A549 (cell line): ENCODE measurements at regions not wholly inside any gene's neighbourhood (a gene's known extent, or its start where the extent isn't known, plus 50 kb on each side); places are given as distances from the start of the nearest gene placed in this dataset.

Source experiments
- HDAC2 ChIP-seq: fragments of 200-600 bp; sonication (generic); IDR thresholded peaks from 2 replicates; pipeline ENCODE4 v1.6.1; 2016
- HOXB13 ChIP-seq: fragments of 250-450 bp; sonication (Bioruptor Pico); IDR thresholded peaks from 2 replicates; pipeline ENCODE4 v1.5.0; 2020; ENCODE audit warnings: low read depth, mild to moderate bottlenecking, moderate library complexity
- JUN ChIP-seq, 2 experiments: fragments of >200 bp; sonication (Bioruptor Twin); formaldehyde crosslinking; IDR thresholded peaks; 2 replicates in 1 of 2; 3 replicates in 1 of 2; pipeline ENCODE4 v1.6.1; 2016 to 2017
- MAFK ChIP-seq: fragments of 450-650 bp; IDR thresholded peaks from 2 replicates; pipeline ENCODE4 v1.6.1; 2014; ENCODE audit not compliant: partially characterized antibody
- MYC ChIP-seq: IDR thresholded peaks from 2 replicates; pipeline ENCODE4 v1.6.1; 2012; ENCODE audit warnings: mild to moderate bottlenecking, inconsistent platforms, low read length, improper control_type of control experiment, borderline replicate concordance
- POLR2A ChIP-seq: IDR thresholded peaks from 2 replicates; pipeline ENCODE4 v1.6.1; 2012; ENCODE audit warnings: mild to moderate bottlenecking, low read length
- RAD21 ChIP-seq, 2 experiments: fragments of >200 bp in 1 of 2; sonication (Bioruptor Twin) in 1 of 2; formaldehyde crosslinking in 1 of 2; IDR thresholded peaks in 1 of 2; conservative IDR thresholded peaks in 1 of 2; 2 replicates in 1 of 2; 3 replicates in 1 of 2; pipeline ENCODE4 v1.6.1; 2012 to 2018; ENCODE audit warnings: inconsistent platforms in 1 of 2
- RFX5 ChIP-seq: fragments of 450-650 bp; IDR thresholded peaks from 2 replicates; pipeline ENCODE4 v1.7.1; 2014; ENCODE audit warnings: antibody characterized with exemption, mild to moderate bottlenecking, moderate library complexity
- TF ChIP-seq, protein P1 (sequence below): fragments of >200 bp; sonication (Bioruptor Twin); formaldehyde crosslinking; IDR thresholded peaks from 3 replicates; pipeline ENCODE4 v1.5.1; 2016

DNA sequence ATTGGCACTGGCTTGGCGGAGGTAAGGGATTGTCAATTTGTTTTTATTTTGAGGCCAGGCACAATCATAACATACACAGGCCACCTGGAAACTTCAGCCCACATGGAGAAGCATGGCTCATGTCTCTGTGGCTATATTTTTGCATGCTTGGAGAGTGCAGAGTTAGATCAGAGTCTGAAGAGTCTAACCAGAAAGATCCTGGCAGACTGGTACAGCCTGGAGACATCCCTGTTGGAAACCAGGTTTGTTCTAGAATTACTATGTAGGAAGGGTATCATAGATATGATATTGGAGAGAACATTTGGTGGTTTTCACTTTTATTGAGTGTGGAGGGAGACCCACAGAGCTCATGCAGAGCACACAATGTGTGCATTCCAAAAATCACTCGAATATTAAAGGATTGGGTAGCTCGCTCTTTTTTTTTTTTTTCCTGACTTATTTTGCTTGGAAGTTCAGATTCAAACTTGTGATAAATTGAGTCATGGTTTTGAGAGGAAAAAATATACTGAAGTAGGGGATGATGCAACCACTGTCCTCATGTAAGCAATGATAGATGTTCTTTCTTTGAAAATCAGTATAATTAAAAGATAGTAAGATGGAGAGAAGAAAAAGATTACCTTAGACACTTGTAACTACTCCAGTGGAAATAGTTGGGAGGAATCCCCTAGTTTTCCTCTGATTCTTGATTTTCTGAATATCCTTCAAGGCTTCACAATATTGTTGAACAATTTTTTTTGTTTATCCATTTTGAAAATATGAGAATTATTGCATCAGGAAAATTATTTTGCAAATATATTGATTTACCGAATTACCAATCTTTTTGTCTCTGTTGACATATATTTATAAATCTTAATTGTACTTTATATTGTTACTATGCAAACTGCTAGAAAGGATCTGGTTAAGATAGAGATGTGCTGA, 185.7 kb upstream of the ZEB2 start:
- TF ChIP-seq HDAC2, result no peak
- TF ChIP-seq JUN (IDR thresholded peaks at IDR 0.05), result no peak
- TF ChIP-seq, protein P1, sequence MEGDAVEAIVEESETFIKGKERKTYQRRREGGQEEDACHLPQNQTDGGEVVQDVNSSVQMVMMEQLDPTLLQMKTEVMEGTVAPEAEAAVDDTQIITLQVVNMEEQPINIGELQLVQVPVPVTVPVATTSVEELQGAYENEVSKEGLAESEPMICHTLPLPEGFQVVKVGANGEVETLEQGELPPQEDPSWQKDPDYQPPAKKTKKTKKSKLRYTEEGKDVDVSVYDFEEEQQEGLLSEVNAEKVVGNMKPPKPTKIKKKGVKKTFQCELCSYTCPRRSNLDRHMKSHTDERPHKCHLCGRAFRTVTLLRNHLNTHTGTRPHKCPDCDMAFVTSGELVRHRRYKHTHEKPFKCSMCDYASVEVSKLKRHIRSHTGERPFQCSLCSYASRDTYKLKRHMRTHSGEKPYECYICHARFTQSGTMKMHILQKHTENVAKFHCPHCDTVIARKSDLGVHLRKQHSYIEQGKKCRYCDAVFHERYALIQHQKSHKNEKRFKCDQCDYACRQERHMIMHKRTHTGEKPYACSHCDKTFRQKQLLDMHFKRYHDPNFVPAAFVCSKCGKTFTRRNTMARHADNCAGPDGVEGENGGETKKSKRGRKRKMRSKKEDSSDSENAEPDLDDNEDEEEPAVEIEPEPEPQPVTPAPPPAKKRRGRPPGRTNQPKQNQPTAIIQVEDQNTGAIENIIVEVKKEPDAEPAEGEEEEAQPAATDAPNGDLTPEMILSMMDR, result no peak
- no peak for TF ChIP-seq RFX5
- TF ChIP-seq RAD21 (conservative IDR thresholded peaks at IDR 0.05 in 1 of 2, IDR thresholded peaks at IDR 0.05 in 1 of 2), result no peak
- no peak for TF ChIP-seq HOXB13
- no peak for TF ChIP-seq MAFK
- TF ChIP-seq MYC, result no peak
- no peak for TF ChIP-seq POLR2A
